HEK293 (cell line): ENCODE measurements at regions not wholly inside any gene's neighbourhood (a gene's known extent, or its start where the extent isn't known, plus 50 kb on each side); places are given as distances from the start of the nearest gene placed in this dataset.

Experiments
- GLI4 ChIP-seq: fragments of 450-650 bp; formaldehyde crosslinking; IDR thresholded peaks from 2 replicates; pipeline ENCODE4 v1.5.1; 2016; ENCODE audit warnings: missing biosample characterization, missing genetic modification characterization
- KLF10 ChIP-seq: fragments of 450-650 bp; IDR thresholded peaks from 2 replicates; pipeline ENCODE4 v1.5.1; 2018; ENCODE audit warnings: missing biosample characterization, mild to moderate bottlenecking, missing genetic modification characterization
- ZNF248 ChIP-seq: fragments of 450-650 bp; formaldehyde crosslinking; IDR thresholded peaks from 2 replicates; pipeline ENCODE4 v1.5.1; 2017; ENCODE audit warnings: missing biosample characterization, missing genetic modification characterization
- ZNF426 ChIP-seq: fragments of 450-650 bp; formaldehyde crosslinking; IDR thresholded peaks from 2 replicates; pipeline ENCODE4 v1.5.1; 2017; ENCODE audit warnings: missing biosample characterization, missing genetic modification characterization, mild to moderate bottlenecking, inconsistent platforms, moderate library complexity
- ZNF701 ChIP-seq: fragments of 450-650 bp; formaldehyde crosslinking; IDR thresholded peaks from 2 replicates; pipeline ENCODE4 v1.5.1; 2016; ENCODE audit warnings: missing biosample characterization, missing genetic modification characterization
- ZNF776 ChIP-seq: fragments of 450-650 bp; formaldehyde crosslinking; IDR thresholded peaks from 2 replicates; pipeline ENCODE4 v1.5.0; 2017; ENCODE audit warnings: missing biosample characterization, missing genetic modification characterization, borderline replicate concordance
- TF ChIP-seq, protein P1 (sequence below): fragments of 450-650 bp; formaldehyde crosslinking; IDR thresholded peaks from 2 replicates; pipeline ENCODE4 v1.5.1; 2016; ENCODE audit warnings: missing biosample characterization, missing genetic modification characterization
- TF ChIP-seq, protein P2 (sequence below): fragments of 450-650 bp; formaldehyde crosslinking; IDR thresholded peaks from 2 replicates; pipeline ENCODE4 v1.5.1; 2016; ENCODE audit warnings: missing biosample characterization, missing genetic modification characterization
- TF ChIP-seq, protein P3 (sequence below): fragments of 450-650 bp; formaldehyde crosslinking; IDR thresholded peaks from 2 replicates; pipeline ENCODE4 v1.5.1; 2016; ENCODE audit warnings: missing biosample characterization, missing genetic modification characterization
- TF ChIP-seq, protein P4 (sequence below): fragments of 450-650 bp; formaldehyde crosslinking; IDR thresholded peaks from 2 replicates; pipeline ENCODE4 v1.5.1; 2016; ENCODE audit warnings: missing biosample characterization, missing genetic modification characterization
- TF ChIP-seq, protein P5 (sequence below): fragments of 450-650 bp; formaldehyde crosslinking; IDR thresholded peaks from 2 replicates; pipeline ENCODE4 v1.5.1; 2016; ENCODE audit warnings: missing biosample characterization, missing genetic modification characterization
- TF ChIP-seq, protein P6 (sequence below): fragments of 450-650 bp; formaldehyde crosslinking; IDR thresholded peaks from 2 replicates; pipeline ENCODE4 v1.5.1; 2016; ENCODE audit warnings: missing biosample characterization, missing genetic modification characterization, borderline replicate concordance
- TF ChIP-seq, protein P7 (sequence below): fragments of 450-650 bp; formaldehyde crosslinking; IDR thresholded peaks from 2 replicates; pipeline ENCODE4 v1.5.1; 2016; ENCODE audit warnings: missing biosample characterization, missing genetic modification characterization

DNA sequence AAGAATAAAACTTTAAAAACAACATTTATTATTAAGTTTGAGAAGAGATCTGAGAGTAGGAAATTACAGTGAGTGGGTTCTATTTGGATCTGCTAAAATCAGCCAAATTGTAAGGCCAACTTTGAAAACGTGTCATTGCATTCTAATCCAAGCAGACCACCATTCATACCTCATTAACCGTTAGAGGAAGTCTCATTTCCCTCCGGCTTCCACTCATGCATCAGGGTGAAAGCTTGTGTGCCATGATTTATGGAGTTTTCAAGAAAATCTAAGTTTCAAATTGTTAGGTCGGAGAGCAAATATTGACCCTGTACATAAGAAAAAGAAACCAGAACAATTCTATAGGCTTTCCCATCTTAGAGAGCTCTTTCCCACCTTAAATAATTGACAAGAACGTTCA is 166.6 kb upstream of the NRG3 start:
- TF ChIP-seq, protein P1, sequence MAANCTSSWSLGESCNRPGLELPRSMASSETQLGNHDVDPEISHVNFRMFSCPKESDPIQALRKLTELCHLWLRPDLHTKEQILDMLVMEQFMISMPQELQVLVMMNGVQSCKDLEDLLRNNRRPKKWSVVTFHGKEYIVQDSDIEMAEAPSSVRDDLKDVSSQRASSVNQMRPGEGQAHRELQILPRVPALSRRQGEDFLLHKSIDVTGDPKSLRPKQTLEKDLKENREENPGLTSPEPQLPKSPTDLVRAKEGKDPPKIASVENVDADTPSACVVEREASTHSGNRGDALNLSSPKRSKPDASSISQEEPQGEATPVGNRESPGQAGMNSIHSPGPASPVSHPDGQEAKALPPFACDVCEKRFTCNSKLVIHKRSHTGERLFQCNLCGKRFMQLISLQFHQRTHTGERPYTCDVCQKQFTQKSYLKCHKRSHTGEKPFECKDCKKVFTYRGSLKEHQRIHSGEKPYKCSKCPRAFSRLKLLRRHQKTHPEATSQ (tag by site-specific recombination): no peak
- TF ChIP-seq, protein P2, sequence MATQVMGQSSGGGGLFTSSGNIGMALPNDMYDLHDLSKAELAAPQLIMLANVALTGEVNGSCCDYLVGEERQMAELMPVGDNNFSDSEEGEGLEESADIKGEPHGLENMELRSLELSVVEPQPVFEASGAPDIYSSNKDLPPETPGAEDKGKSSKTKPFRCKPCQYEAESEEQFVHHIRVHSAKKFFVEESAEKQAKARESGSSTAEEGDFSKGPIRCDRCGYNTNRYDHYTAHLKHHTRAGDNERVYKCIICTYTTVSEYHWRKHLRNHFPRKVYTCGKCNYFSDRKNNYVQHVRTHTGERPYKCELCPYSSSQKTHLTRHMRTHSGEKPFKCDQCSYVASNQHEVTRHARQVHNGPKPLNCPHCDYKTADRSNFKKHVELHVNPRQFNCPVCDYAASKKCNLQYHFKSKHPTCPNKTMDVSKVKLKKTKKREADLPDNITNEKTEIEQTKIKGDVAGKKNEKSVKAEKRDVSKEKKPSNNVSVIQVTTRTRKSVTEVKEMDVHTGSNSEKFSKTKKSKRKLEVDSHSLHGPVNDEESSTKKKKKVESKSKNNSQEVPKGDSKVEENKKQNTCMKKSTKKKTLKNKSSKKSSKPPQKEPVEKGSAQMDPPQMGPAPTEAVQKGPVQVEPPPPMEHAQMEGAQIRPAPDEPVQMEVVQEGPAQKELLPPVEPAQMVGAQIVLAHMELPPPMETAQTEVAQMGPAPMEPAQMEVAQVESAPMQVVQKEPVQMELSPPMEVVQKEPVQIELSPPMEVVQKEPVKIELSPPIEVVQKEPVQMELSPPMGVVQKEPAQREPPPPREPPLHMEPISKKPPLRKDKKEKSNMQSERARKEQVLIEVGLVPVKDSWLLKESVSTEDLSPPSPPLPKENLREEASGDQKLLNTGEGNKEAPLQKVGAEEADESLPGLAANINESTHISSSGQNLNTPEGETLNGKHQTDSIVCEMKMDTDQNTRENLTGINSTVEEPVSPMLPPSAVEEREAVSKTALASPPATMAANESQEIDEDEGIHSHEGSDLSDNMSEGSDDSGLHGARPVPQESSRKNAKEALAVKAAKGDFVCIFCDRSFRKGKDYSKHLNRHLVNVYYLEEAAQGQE (tag by site-specific recombination): no peak
- TF ChIP-seq, protein P3, sequence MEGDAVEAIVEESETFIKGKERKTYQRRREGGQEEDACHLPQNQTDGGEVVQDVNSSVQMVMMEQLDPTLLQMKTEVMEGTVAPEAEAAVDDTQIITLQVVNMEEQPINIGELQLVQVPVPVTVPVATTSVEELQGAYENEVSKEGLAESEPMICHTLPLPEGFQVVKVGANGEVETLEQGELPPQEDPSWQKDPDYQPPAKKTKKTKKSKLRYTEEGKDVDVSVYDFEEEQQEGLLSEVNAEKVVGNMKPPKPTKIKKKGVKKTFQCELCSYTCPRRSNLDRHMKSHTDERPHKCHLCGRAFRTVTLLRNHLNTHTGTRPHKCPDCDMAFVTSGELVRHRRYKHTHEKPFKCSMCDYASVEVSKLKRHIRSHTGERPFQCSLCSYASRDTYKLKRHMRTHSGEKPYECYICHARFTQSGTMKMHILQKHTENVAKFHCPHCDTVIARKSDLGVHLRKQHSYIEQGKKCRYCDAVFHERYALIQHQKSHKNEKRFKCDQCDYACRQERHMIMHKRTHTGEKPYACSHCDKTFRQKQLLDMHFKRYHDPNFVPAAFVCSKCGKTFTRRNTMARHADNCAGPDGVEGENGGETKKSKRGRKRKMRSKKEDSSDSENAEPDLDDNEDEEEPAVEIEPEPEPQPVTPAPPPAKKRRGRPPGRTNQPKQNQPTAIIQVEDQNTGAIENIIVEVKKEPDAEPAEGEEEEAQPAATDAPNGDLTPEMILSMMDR (tag by site-specific recombination): no peak
- TF ChIP-seq ZNF776 (tag by site-specific recombination) (no peak), ZNF248 (tag by site-specific recombination) (no peak), GLI4 (tag by site-specific recombination) (no peak), ZNF701 (no peak), KLF10 (tag by site-specific recombination) (no peak), ZNF426 (tag by site-specific recombination) (no peak)
- TF ChIP-seq, protein P4, sequence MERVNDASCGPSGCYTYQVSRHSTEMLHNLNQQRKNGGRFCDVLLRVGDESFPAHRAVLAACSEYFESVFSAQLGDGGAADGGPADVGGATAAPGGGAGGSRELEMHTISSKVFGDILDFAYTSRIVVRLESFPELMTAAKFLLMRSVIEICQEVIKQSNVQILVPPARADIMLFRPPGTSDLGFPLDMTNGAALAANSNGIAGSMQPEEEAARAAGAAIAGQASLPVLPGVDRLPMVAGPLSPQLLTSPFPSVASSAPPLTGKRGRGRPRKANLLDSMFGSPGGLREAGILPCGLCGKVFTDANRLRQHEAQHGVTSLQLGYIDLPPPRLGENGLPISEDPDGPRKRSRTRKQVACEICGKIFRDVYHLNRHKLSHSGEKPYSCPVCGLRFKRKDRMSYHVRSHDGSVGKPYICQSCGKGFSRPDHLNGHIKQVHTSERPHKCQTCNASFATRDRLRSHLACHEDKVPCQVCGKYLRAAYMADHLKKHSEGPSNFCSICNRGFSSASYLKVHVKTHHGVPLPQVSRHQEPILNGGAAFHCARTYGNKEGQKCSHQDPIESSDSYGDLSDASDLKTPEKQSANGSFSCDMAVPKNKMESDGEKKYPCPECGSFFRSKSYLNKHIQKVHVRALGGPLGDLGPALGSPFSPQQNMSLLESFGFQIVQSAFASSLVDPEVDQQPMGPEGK (tag by site-specific recombination): no peak
- TF ChIP-seq, protein P5, sequence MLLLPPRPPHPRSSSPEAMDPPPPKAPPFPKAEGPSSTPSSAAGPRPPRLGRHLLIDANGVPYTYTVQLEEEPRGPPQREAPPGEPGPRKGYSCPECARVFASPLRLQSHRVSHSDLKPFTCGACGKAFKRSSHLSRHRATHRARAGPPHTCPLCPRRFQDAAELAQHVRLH (tag by site-specific recombination): no peak
- TF ChIP-seq, protein P6, sequence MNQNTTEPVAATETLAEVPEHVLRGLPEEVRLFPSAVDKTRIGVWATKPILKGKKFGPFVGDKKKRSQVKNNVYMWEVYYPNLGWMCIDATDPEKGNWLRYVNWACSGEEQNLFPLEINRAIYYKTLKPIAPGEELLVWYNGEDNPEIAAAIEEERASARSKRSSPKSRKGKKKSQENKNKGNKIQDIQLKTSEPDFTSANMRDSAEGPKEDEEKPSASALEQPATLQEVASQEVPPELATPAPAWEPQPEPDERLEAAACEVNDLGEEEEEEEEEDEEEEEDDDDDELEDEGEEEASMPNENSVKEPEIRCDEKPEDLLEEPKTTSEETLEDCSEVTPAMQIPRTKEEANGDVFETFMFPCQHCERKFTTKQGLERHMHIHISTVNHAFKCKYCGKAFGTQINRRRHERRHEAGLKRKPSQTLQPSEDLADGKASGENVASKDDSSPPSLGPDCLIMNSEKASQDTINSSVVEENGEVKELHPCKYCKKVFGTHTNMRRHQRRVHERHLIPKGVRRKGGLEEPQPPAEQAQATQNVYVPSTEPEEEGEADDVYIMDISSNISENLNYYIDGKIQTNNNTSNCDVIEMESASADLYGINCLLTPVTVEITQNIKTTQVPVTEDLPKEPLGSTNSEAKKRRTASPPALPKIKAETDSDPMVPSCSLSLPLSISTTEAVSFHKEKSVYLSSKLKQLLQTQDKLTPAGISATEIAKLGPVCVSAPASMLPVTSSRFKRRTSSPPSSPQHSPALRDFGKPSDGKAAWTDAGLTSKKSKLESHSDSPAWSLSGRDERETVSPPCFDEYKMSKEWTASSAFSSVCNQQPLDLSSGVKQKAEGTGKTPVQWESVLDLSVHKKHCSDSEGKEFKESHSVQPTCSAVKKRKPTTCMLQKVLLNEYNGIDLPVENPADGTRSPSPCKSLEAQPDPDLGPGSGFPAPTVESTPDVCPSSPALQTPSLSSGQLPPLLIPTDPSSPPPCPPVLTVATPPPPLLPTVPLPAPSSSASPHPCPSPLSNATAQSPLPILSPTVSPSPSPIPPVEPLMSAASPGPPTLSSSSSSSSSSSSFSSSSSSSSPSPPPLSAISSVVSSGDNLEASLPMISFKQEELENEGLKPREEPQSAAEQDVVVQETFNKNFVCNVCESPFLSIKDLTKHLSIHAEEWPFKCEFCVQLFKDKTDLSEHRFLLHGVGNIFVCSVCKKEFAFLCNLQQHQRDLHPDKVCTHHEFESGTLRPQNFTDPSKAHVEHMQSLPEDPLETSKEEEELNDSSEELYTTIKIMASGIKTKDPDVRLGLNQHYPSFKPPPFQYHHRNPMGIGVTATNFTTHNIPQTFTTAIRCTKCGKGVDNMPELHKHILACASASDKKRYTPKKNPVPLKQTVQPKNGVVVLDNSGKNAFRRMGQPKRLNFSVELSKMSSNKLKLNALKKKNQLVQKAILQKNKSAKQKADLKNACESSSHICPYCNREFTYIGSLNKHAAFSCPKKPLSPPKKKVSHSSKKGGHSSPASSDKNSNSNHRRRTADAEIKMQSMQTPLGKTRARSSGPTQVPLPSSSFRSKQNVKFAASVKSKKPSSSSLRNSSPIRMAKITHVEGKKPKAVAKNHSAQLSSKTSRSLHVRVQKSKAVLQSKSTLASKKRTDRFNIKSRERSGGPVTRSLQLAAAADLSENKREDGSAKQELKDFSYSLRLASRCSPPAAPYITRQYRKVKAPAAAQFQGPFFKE (tag by site-specific recombination): no peak
- TF ChIP-seq, protein P7, sequence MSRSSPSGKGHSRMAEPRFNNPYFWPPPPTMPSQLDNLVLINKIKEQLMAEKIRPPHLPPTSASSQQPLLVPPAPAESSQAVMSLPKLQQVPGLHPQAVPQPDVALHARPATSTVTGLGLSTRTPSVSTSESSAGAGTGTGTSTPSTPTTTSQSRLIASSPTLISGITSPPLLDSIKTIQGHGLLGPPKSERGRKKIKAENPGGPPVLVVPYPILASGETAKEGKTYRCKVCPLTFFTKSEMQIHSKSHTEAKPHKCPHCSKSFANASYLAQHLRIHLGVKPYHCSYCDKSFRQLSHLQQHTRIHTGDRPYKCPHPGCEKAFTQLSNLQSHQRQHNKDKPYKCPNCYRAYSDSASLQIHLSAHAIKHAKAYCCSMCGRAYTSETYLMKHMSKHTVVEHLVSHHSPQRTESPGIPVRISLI (tag by site-specific recombination): no peak
